Bronchial epithelial cell (primary cell): ENCODE measurements at regions not wholly inside any gene's neighbourhood (a gene's known extent, or its start where the extent isn't known, plus 50 kb on each side); places are given as distances from the start of the nearest gene placed in this dataset.

Source experiments
- DNase-seq: peaks from one replicate; pipeline ENCODE4 v3.0.0-alpha.2; 2010; ENCODE audit warnings: low read depth
- FAIRE-seq: peaks from 2 replicates; lab custom pipeline; 2011; peaks lifted over from hg19 to GRCh38; lab: Jason Lieb, UNC
- H3K27me3 ChIP-seq: 2 replicates; pipeline ENCODE4 v1.5.1; 2011; ENCODE audit warnings: low read length; ENCODE audit not compliant: control insufficient read depth, insufficient read depth
- H3K36me3 ChIP-seq: 2 replicates; pipeline ENCODE4 v1.5.1; 2011; ENCODE audit warnings: low read length; ENCODE audit not compliant: control insufficient read depth, insufficient read depth
- H3K4me3 ChIP-seq: 2 replicates; pipeline ENCODE4 v1.5.1; 2011; ENCODE audit warnings: mild to moderate bottlenecking, low read depth, low read length, control low read depth
- CTCF ChIP-seq: IDR thresholded peaks from 2 replicates; pipeline ENCODE4 v1.5.1; 2011; ENCODE audit warnings: mild to moderate bottlenecking, moderate library complexity, low read length, control low read depth, inconsistent platforms; ENCODE audit not compliant: insufficient read depth, severe bottlenecking

GRCh38 chr20:63119963-63120807, 95.7 kb downstream of the YTHDF1 start:
- no peak for DNase-seq
- TF ChIP-seq CTCF = no peak
- no peak overlapping the region for H3K4me3 ChIP-seq
- no peaks in the 10 kb centered on the region for H3K27me3 ChIP-seq
- no peak for FAIRE-seq
- H3K36me3 ChIP-seq = no peaks in the 10 kb centered on the region

GRCh38 chr20:63119121-63119962, 96.6 kb downstream of the YTHDF1 start:
- Histone ChIP-seq H3K4me3 (no peak overlapping the region), H3K27me3 (no peaks in the 10 kb centered on the region), H3K36me3 (no peaks in the 10 kb centered on the region)
- TF ChIP-seq CTCF = no peak
- DNase-seq (no peak), FAIRE-seq (no peak)

- Histone ChIP-seq H3K4me3 (no peak overlapping the region), H3K27me3 (no peaks in the 10 kb centered on the region), H3K36me3 (no peaks in the 10 kb centered on the region)
- no peak for DNase-seq
- no peak for TF ChIP-seq CTCF
- FAIRE-seq = peak; percentile 75
Observed at GRCh38 chr20:63118303-63119120, 97.4 kb downstream of the YTHDF1 start.

- no peak for DNase-seq
- no peak for TF ChIP-seq CTCF
- Histone ChIP-seq H3K27me3 (no peaks in the 10 kb centered on the region), H3K36me3 (no peaks in the 10 kb centered on the region), H3K4me3 (no peak overlapping the region)
- FAIRE-seq = no peak
Observed at GRCh38 chr20:63117661-63118302, 98.1 kb downstream of the YTHDF1 start.

- Histone ChIP-seq H3K27me3 (no peaks in the 10 kb centered on the region), H3K36me3 (no peaks in the 10 kb centered on the region), H3K4me3 (no peak overlapping the region)
- FAIRE-seq (no peak), DNase-seq (no peak)
- TF ChIP-seq CTCF = no peak
Observed at GRCh38 chr20:63117151-63117550, 98.8 kb downstream of the YTHDF1 start.
